ENCODE measurements at regions not wholly inside any gene's neighbourhood (a gene's known extent, or its start where the extent isn't known, plus 50 kb on each side); places are given as distances from the start of the nearest gene placed in this dataset.
"Not testable (repeated sequence)": the region's sequence is repeated elsewhere in the genome, so short reads cannot be mapped to it uniquely, and the experiment has no call there.

DNA sequence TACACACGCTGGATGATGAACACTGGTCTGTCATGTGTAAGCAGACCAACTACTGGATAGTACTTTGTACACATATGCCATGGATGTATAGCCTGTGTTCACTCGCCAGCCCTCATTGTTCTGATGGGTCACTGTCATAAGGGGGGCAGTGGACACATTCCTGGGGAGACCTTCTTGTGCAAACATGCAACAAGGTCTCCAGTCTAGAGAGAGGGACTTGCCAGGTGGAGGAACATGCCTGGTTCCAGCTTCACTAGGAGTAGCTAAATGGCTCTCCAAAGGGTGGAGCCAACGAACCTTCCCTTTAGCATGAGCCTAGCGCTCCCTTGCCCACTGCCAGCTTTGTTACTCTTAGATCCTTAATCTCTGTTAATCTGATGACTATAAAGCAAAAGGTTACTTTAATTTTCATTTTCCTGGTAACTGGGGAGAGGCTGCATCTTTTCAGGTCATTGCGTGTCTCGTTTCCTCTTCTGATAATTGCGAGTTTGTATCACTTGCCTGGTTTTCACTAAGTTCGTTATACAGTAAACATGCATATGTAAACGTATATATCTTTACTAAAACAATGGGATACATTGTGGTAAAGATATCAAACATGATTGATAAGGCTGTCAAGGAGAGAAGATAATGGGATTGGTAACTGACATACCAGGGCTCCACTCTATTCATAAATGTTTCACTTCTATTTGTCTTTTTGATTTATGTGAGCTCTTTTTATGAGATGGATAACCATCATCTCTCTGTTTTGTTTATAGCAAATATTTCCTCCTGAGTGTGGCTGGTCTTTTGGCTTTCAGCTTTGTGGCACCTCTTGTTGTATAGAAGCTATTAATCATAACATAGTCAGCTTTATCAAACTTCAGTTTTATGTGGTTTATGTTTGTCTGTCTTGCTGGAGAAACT lies 235.2 kb upstream of the SGCG start:
- WGBS, 2 donors = 62 to 69% methylated on average over 9 of the region's 9 CpGs
- DNase-seq (ENCODE audit: low spot score in 2 of 2) = peak in 1 of 2 donors; percentile 60
- no peak overlapping the region for H3K4me3 ChIP-seq (ENCODE audit: low read depth, poor library complexity, severe bottlenecking)
- intact Hi-C loops (cut with DNase I; ENCODE audit: low total_unique reads) = no loop called here
- TF ChIP-seq POLR2A (IDR thresholded peaks at IDR 0.05) = no peak
- TF ChIP-seq, protein P1, sequence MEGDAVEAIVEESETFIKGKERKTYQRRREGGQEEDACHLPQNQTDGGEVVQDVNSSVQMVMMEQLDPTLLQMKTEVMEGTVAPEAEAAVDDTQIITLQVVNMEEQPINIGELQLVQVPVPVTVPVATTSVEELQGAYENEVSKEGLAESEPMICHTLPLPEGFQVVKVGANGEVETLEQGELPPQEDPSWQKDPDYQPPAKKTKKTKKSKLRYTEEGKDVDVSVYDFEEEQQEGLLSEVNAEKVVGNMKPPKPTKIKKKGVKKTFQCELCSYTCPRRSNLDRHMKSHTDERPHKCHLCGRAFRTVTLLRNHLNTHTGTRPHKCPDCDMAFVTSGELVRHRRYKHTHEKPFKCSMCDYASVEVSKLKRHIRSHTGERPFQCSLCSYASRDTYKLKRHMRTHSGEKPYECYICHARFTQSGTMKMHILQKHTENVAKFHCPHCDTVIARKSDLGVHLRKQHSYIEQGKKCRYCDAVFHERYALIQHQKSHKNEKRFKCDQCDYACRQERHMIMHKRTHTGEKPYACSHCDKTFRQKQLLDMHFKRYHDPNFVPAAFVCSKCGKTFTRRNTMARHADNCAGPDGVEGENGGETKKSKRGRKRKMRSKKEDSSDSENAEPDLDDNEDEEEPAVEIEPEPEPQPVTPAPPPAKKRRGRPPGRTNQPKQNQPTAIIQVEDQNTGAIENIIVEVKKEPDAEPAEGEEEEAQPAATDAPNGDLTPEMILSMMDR (IDR thresholded peaks at IDR 0.05) = no peak

DNA sequence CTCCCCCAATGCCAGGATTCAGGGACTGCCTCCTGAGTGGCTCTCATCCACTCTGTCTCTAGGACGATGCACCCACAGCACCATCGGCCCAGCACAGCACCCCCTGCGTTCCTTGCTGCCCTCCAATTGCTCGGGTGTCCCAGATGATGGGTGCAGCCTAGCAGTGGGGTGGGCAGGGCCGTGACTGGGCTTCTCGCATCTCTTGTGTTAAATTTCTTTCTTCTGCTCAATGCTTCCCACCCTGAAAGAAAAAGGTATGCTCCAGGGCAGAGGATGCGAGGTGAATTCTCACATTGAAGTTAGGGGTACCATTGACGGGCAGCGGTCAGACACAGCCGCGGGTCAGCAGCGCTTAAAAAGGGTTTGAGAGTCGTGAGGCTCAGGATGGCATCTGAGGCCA lies 232.4 kb upstream of the SGCG start:
- DNase-seq (ENCODE audit: low spot score in 2 of 2) = peak in 1 of 2 donors; percentile 46
- intact Hi-C loops (cut with DNase I; ENCODE audit: low total_unique reads) = no loop called here
- 85 to 95% methylated on average over 13 of the region's 13 CpGs for WGBS, 2 donors
- H3K4me3 ChIP-seq (ENCODE audit: low read depth, poor library complexity, severe bottlenecking) = no peak overlapping the region
- no peak for TF ChIP-seq POLR2A (IDR thresholded peaks at IDR 0.05)
- TF ChIP-seq, protein P1 (IDR thresholded peaks at IDR 0.05) = no peak

DNA sequence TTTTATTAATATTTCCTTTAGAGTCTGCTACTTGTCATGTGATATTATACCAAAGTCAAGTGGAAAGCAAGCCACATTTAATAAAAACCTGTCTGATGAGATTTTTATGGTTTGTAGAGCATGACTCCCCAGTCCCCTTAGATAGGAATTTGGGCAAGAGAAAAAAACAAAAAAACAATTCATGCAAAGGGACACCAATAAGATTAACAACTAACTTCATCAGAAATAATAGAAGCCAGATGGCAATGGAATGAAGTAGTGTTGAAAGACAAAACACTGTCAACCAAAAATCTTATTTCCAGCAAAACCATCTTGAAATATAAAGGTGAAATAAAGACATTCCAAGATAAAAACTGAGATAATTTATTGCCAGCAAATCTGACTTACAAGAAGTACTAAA lies 228.8 kb upstream of the SGCG start:
- intact Hi-C loops (cut with DNase I; ENCODE audit: low total_unique reads); DNase-seq (ENCODE audit: low spot score in 2 of 2); H3K4me3 ChIP-seq (ENCODE audit: low read depth, poor library complexity, severe bottlenecking): not testable (repeated sequence)

DNA sequence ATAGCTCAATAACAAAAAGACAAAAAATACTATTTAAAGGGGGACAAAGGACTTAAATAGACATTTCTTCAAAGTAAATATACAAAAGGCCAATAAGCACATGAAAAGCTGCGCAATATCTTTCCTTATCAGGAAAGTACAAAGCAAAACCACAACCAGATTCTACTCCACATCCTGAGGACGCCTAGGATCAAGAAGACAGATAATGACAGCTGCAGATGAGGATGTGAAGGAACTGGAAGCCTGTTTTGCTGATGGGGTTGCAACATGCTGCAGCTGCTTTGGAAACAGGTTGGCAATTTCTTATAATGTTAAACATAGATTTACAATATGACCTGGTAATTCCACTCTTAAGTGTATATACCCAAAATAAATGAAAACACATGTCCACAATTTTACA lies 225.6 kb upstream of the SGCG start:
- WGBS, 2 donors = 48 to 67% methylated on average over 2 of the region's 2 CpGs

DNA sequence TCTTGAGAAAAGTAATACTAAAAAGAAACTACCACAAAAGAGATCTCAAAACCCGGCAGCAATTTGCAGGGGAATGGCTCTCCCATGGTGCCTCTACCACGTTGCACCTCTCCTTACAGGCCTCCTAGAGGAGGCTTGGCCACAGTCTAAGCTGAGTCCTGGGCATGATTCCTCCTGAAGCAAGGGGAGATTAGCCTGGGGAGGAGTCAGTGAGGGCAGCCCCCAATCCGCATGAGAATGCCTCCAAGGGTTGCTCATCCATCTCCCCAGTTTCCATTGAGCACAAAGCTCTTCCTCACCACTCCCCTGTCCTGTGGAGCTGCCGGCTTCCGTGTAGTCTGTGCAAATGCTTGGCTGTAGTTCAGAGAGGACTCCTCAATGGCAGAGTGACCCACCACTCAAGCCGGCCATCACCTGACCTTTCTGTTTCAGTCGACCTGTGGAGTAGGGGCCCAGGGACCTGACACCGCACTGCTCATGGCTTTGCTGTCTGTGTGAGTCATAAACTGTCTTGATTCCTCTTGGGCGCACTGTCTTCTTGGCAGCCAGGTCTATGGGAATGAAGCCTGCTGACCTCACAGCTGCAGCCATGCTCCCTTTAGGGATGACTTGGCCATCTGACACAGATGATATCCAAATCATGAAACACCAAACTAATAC lies 224.2 kb upstream of the SGCG start:
- intact Hi-C loops (cut with DNase I; ENCODE audit: low total_unique reads) = not testable (repeated sequence)
- DNase-seq (ENCODE audit: low spot score in 2 of 2) = peak in 1 of 2 donors; percentile 59
- WGBS, 2 donors = 60 to 72% methylated on average over 9 of the region's 9 CpGs

More for the DNA sequence above, 225.6 kb upstream of the SGCG start:
- intact Hi-C loops (cut with DNase I; ENCODE audit: low total_unique reads); DNase-seq (ENCODE audit: low spot score in 2 of 2); H3K4me3 ChIP-seq (ENCODE audit: low read depth, poor library complexity, severe bottlenecking): not testable (repeated sequence)

DNA sequence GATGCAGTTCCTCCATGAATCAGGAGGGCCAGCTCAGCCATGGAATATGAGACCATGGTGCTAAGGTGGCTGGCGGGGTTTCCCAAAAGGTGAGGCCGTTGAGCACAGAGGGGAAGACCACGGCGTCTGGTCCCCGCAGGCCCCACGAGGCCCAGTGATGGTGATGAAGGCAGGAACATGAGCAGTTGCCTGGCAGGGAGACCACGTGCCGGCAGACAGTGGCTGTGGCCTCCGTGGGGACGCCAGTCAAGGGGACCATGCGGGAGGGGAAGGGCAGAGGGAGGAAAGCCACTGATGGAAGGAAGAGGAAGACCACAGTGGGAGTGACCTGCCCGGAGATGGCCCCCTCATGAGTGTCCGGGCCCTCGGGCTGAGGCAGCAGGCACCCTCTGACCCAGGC lies 220.9 kb upstream of the SGCG start:
- peak in 1 of 2 donors; percentile 28 for DNase-seq (ENCODE audit: low spot score in 2 of 2)
- intact Hi-C loops (cut with DNase I; ENCODE audit: low total_unique reads) = loop anchor here (5.0 kb wide), 1 partner anchor 1427 kb away; no protein-coding TSS in a partner anchor
- H3K4me3 ChIP-seq (ENCODE audit: low read depth, poor library complexity, severe bottlenecking) = not testable (repeated sequence)
- 91 to 96% methylated on average over 8 to 14 of the region's 14 CpGs for WGBS, 2 donors

More for the DNA sequence above, 224.2 kb upstream of the SGCG start:
- not testable (repeated sequence) for H3K4me3 ChIP-seq (ENCODE audit: low read depth, poor library complexity, severe bottlenecking)

DNA sequence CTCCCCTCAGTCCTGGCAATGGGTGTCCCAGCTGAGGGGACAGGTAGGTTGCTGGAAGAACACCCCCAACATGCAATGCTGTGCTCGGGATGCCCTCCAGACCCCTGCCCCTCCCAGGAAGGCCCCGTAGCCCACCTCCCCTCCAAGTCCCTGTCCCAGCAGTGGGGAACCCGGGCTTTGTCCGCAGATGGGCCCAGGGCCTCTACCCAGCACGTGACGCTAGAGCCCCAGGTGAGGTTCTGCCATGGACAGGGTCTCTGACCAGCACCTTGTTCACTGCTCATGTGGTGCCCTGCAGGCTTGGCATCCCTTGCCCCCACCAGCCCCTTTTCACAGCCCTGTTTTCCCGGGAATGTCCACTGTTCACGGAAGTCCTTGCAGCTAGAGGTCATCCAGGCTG lies 220.0 kb upstream of the SGCG start:
- intact Hi-C loops (cut with DNase I; ENCODE audit: low total_unique reads) = loop anchor here (5.0 kb wide), 1 partner anchor 1426 kb away; no protein-coding TSS in a partner anchor
- H3K4me3 ChIP-seq (ENCODE audit: low read depth, poor library complexity, severe bottlenecking) = no peak overlapping the region
- no peak for DNase-seq (ENCODE audit: low spot score in 2 of 2)
- WGBS, 2 donors = 91 to 94% methylated on average over 5 to 8 of the region's 8 CpGs
- TF ChIP-seq, protein P1 (IDR thresholded peaks at IDR 0.05) = no peak
- no peak for TF ChIP-seq POLR2A (IDR thresholded peaks at IDR 0.05)

DNA sequence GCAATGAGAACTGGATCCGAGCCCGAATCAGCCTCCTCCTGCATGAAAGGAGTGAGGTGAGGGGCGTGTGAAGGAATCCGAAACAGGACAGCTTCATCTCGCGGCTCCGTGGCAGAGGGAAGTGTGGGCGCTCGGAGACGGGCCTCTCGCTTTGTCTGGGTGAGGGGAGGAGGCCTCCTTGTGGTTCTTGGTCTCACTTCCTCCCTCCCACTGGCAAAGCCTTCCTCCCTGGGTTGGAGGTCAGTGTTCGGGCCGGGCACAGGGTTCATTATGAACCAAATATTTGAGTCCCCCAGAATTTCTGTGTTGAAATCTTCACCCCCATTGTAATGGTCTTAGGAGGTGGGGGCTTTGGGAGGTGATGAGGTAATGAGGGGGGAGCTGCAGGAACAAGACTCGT lies 219.4 kb upstream of the SGCG start:
- intact Hi-C loops (cut with DNase I; ENCODE audit: low total_unique reads) = loop anchor here (5.0 kb wide), 1 partner anchor 1426 kb away; no protein-coding TSS in a partner anchor
- 78 to 91% methylated on average over 14 of the region's 14 CpGs for WGBS, 2 donors
- not testable (repeated sequence) for DNase-seq (ENCODE audit: low spot score in 2 of 2); H3K4me3 ChIP-seq (ENCODE audit: low read depth, poor library complexity, severe bottlenecking)

All from lower leg skin (tissue), 4 donors.